ENCODE measurements at regions not wholly inside any gene's neighbourhood (a gene's known extent, or its start where the extent isn't known, plus 50 kb on each side); places are given as distances from the start of the nearest gene placed in this dataset.

DNA sequence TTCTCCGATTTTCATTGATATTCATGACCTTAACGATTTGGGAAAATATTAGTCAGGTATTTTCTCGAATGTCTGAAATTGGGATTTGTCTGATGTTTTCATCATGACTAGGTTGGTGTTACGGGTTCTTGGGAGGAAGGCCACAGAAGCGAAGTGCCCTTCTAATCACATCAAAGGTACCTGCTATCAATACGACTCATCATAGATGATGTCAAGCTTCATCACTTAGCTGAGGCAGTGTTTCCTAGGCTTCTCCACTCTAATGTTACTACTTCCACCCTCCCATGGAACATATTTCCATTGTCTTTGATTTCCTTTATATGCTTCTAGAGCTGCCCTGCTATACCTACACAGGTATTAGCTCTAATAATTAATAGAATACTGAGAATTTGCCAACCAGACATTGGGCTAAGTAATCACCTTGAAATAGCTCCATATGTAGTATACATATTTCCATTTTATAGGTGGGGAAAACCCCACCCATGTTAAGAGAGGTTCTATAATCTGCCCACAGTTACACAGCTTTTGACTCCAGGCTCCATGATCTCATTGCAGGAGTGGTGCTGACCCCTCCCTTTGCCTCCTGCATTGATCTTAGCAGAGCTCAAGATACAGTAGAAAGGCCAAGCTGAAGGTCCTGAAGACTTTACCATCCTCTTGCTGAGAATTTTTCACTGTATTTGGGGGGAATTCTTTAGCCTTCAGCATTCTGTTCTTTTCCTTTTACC, 238.6 kb upstream of the ADAMTSL1 start:
- H3K4me1 ChIP-seq (ENCODE audit: control insufficient read depth in 1 of 2, insufficient read depth in 2 of 2, low read length in 2 of 2): peaks cover 0 to 7% of the 10 kb centered on the region in 2 donors
- no peaks in the 10 kb centered on the region for H3K9me3 ChIP-seq (ENCODE audit: control insufficient read depth in 1 of 2, low read length in 2 of 2)
- H3K36me3 ChIP-seq (ENCODE audit: control insufficient read depth in 1 of 2, insufficient read depth in 2 of 2, low read length in 2 of 2): no peaks in the 10 kb centered on the region
- H3K27ac ChIP-seq (ENCODE audit: low read length): no peak overlapping the region
- H3K4me3 ChIP-seq (ENCODE audit: low read depth in 1 of 2, low read length in 2 of 2): no peak overlapping the region
- no peaks in the 10 kb centered on the region for H3K27me3 ChIP-seq (ENCODE audit: low read depth, low read length)

DNA sequence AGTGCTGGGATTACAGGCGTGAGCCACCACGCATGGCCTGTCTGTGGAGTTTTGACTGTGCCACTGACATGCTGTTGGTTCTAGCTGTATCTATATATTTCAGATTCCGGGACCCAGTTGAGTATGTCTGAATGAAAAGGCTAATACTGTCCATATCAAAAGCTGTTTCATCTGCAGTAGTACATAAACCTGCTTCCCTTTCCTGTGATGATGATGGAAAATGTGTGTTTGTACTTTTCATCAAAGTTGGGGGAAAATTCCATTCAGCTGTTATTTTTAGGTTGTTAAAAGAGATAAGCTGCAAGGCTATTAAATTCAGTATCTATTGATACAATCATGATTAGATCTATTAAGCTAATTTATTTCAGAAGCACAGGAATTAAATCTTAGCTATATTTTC, 237.6 kb upstream of the ADAMTSL1 start:
- H3K4me3 ChIP-seq (ENCODE audit: low read depth in 1 of 2, low read length in 2 of 2): no peak overlapping the region
- H3K27me3 ChIP-seq (ENCODE audit: low read depth, low read length): no peaks in the 10 kb centered on the region
- H3K36me3 ChIP-seq (ENCODE audit: control insufficient read depth in 1 of 2, insufficient read depth in 2 of 2, low read length in 2 of 2): no peaks in the 10 kb centered on the region
- H3K9me3 ChIP-seq (ENCODE audit: control insufficient read depth in 1 of 2, low read length in 2 of 2): no peaks in the 10 kb centered on the region
- H3K4me1 ChIP-seq (ENCODE audit: control insufficient read depth in 1 of 2, insufficient read depth in 2 of 2, low read length in 2 of 2): peaks cover 0 to 7% of the 10 kb centered on the region in 2 donors
- no peak overlapping the region for H3K27ac ChIP-seq (ENCODE audit: low read length)

DNA sequence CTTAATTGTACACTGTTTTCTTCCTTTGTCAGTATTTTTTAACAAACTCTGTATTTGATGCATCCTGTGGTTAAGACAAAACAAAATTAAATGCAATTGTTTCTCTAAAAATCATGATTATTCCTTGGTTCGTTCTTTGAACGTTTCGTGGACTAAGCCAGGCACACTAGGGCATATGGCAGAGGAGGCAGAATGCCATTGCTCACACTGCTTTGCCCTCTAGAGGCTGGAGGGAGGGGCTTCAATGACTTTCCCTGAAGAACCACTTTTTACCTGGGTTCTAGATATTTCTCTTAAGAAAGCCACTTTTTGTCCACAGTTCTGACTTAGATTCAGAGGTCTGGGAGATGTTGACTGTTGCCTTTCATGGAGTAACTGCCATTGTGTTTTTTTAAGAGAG, 236.2 kb upstream of the ADAMTSL1 start:
- H3K27ac ChIP-seq (ENCODE audit: low read length): no peak overlapping the region
- no peaks in the 10 kb centered on the region for H3K9me3 ChIP-seq (ENCODE audit: control insufficient read depth in 1 of 2, low read length in 2 of 2)
- H3K4me3 ChIP-seq (ENCODE audit: low read depth in 1 of 2, low read length in 2 of 2): no peak overlapping the region
- peaks cover 0 to 7% of the 10 kb centered on the region in 2 donors for H3K4me1 ChIP-seq (ENCODE audit: control insufficient read depth in 1 of 2, insufficient read depth in 2 of 2, low read length in 2 of 2)
- no peaks in the 10 kb centered on the region for H3K36me3 ChIP-seq (ENCODE audit: control insufficient read depth in 1 of 2, insufficient read depth in 2 of 2, low read length in 2 of 2)
- H3K27me3 ChIP-seq (ENCODE audit: low read depth, low read length): no peaks in the 10 kb centered on the region

DNA sequence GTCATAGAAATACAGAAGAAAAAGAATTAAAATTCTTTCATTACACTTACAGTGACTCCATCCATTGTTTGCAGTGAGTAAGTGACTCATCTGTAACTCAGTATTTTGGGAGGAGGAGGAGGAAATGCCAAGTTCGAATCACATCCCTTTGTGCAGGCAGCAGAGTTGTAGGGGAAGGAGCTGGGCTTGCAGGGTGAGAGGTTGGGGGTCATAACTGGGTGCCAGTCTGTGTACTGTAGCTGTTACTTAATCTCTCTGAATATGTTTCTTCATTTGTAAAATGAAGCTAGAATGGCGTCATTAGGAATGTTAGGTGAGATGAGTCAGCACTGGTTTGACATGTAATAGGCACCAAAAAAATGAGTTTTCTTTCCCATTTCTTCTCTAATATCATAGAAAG, 235.7 kb upstream of the ADAMTSL1 start:
- no peaks in the 10 kb centered on the region for H3K9me3 ChIP-seq (ENCODE audit: control insufficient read depth in 1 of 2, low read length in 2 of 2)
- H3K36me3 ChIP-seq (ENCODE audit: control insufficient read depth in 1 of 2, insufficient read depth in 2 of 2, low read length in 2 of 2): no peaks in the 10 kb centered on the region
- no peak overlapping the region for H3K27ac ChIP-seq (ENCODE audit: low read length)
- H3K4me1 ChIP-seq (ENCODE audit: control insufficient read depth in 1 of 2, insufficient read depth in 2 of 2, low read length in 2 of 2): peaks cover 0 to 7% of the 10 kb centered on the region in 2 donors
- no peaks in the 10 kb centered on the region for H3K27me3 ChIP-seq (ENCODE audit: low read depth, low read length)
- H3K4me3 ChIP-seq (ENCODE audit: low read depth in 1 of 2, low read length in 2 of 2): no peak overlapping the region

DNA sequence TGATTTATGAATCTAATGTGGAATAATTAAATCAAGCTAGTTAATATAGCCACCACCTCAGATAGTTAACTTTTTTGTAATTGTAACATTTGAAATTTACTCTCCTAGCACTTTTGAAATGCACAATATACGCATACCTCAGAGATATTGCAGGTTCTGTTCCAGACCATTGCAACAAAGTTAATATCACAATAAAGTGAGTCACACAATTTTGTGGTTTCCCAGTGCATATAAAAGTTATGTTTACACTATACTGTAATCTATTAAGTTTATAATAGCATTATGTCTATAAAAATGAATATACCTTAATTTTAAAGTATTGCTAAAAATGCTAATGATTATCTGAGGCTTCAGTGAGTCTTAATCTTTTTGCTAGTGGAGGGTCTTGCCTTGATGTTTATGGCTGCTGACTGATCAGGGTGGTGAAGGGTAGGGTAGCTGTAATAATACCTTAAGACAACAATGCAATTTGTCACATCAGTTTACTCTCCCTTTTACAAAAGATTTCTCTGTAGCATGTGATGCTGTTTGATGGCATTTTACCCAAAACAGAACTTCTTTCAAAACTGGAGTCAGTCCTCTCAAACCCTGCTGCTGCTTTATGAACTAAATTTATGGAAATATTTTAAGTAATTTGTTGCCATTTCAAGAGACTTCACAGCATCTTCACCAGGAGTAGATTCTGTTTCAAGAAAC, 235.1 kb upstream of the ADAMTSL1 start:
- H3K9me3 ChIP-seq (ENCODE audit: control insufficient read depth in 1 of 2, low read length in 2 of 2): no peaks in the 10 kb centered on the region
- H3K27me3 ChIP-seq (ENCODE audit: low read depth, low read length): no peaks in the 10 kb centered on the region
- H3K4me1 ChIP-seq (ENCODE audit: control insufficient read depth in 1 of 2, insufficient read depth in 2 of 2, low read length in 2 of 2): peaks cover 0 to 7% of the 10 kb centered on the region in 2 donors
- H3K27ac ChIP-seq (ENCODE audit: low read length): no peak overlapping the region
- H3K4me3 ChIP-seq (ENCODE audit: low read depth in 1 of 2, low read length in 2 of 2): no peak overlapping the region
- H3K36me3 ChIP-seq (ENCODE audit: control insufficient read depth in 1 of 2, insufficient read depth in 2 of 2, low read length in 2 of 2): no peaks in the 10 kb centered on the region

DNA sequence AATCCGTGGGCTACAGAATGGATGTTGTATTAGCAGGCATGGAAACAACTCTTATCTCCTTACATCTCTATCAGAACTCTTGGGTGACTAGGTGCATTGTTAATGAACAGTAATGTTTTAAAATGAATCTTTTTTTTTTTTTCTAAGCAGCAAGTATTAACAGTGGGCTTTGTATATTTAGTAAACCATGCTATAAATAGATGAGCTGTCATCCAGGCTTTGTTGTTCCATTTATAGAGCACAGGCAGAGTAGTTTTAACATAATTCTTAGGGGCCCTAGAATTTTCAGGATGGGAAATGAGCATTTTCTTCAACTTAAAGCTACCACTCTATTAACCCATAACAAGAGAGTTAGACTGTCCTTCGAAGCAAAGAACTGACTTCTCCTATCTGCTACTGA, 233.7 kb upstream of the ADAMTSL1 start:
- H3K36me3 ChIP-seq (ENCODE audit: control insufficient read depth in 1 of 2, insufficient read depth in 2 of 2, low read length in 2 of 2): no peaks in the 10 kb centered on the region
- H3K27ac ChIP-seq (ENCODE audit: low read length): no peak overlapping the region
- no peaks in the 10 kb centered on the region for H3K27me3 ChIP-seq (ENCODE audit: low read depth, low read length)
- no peaks in the 10 kb centered on the region for H3K9me3 ChIP-seq (ENCODE audit: control insufficient read depth in 1 of 2, low read length in 2 of 2)
- H3K4me1 ChIP-seq (ENCODE audit: control insufficient read depth in 1 of 2, insufficient read depth in 2 of 2, low read length in 2 of 2): peaks cover 0 to 7% of the 10 kb centered on the region in 2 donors
- no peak overlapping the region for H3K4me3 ChIP-seq (ENCODE audit: low read depth in 1 of 2, low read length in 2 of 2)

DNA sequence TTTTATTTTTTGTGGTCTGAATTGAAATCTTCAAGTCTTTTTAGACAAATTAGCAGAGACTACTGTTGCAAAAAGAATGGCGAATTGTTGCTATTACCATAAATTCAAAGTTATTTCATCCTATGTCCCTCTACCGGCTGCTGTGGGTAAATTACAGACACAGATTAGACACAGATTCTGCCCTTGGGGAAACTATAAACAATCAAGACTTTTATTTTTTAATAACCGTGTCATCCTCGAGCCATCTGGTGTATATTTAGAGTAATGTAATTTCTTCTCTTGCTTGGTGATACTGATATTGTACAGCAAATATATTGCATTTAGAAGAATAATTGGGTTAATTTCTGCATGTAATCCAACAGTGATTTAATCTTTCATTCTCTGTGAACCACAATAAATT, 228.0 kb upstream of the ADAMTSL1 start:
- Histone ChIP-seq H3K27ac (ENCODE audit: low read length) (no peak overlapping the region), H3K4me1 (ENCODE audit: control insufficient read depth in 1 of 2, insufficient read depth in 2 of 2, low read length in 2 of 2) (no peaks in the 10 kb centered on the region)

DNA sequence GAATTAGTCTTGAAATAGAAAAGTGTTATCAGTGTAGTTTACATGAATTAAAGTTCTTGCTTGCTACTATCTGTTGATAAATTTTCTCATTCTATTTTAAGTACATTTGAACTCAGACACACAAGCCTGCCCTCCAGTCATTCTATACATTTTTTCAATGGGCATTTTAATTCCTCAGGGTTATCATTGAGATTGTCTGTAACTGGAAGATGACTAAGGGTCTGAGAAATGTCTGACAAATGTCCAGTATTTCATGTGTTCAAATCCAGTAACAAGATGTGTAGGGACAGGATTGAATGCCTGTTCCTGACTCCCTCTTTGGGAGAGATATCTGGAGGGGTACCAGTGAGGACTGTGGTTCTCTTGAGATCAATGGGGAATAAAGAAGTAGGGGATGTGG, 223.9 kb upstream of the ADAMTSL1 start:
- no peaks in the 10 kb centered on the region for H3K4me1 ChIP-seq (ENCODE audit: control insufficient read depth in 1 of 2, insufficient read depth in 2 of 2, low read length in 2 of 2)
- H3K4me3 ChIP-seq (ENCODE audit: low read depth in 1 of 2, low read length in 2 of 2): no peak overlapping the region
- no peak overlapping the region for H3K27ac ChIP-seq (ENCODE audit: low read length)
- H3K9me3 ChIP-seq (ENCODE audit: control insufficient read depth in 1 of 2, low read length in 2 of 2): no peaks in the 10 kb centered on the region
- H3K36me3 ChIP-seq (ENCODE audit: control insufficient read depth in 1 of 2, insufficient read depth in 2 of 2, low read length in 2 of 2): no peaks in the 10 kb centered on the region
- H3K27me3 ChIP-seq (ENCODE audit: low read depth, low read length): no peaks in the 10 kb centered on the region

More for the DNA sequence above, 228.0 kb upstream of the ADAMTSL1 start:
- no peak overlapping the region for H3K4me3 ChIP-seq (ENCODE audit: low read depth in 1 of 2, low read length in 2 of 2)
- H3K36me3 ChIP-seq (ENCODE audit: control insufficient read depth in 1 of 2, insufficient read depth in 2 of 2, low read length in 2 of 2): no peaks in the 10 kb centered on the region
- H3K9me3 ChIP-seq (ENCODE audit: control insufficient read depth in 1 of 2, low read length in 2 of 2): no peaks in the 10 kb centered on the region
- H3K27me3 ChIP-seq (ENCODE audit: low read depth, low read length): no peaks in the 10 kb centered on the region

DNA sequence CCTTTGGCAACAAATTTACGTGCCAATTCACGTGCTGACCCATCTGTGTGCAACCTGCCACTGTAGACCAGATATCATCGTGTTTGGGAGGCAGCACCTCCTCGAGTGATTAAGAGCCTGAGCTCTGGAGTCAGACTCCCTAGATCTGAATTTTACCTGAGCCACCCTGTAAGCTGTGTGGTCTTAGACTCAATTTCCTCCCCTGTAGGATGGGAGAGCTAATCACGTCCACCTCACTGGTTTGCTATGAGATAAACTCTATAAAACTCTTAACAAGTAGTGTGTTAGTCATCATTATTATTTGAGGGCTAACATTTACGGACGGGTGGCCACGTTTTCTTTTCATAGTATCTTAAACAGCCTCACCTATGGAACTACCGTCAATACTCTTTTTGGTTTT, 220.0 kb upstream of the ADAMTSL1 start:
- Histone ChIP-seq H3K9me3 (ENCODE audit: control insufficient read depth in 1 of 2, low read length in 2 of 2) (no peaks in the 10 kb centered on the region), H3K27ac (ENCODE audit: low read length) (no peak overlapping the region), H3K4me1 (ENCODE audit: control insufficient read depth in 1 of 2, insufficient read depth in 2 of 2, low read length in 2 of 2) (peaks cover 0 to 3% of the 10 kb centered on the region in 2 donors), H3K36me3 (ENCODE audit: control insufficient read depth in 1 of 2, insufficient read depth in 2 of 2, low read length in 2 of 2) (no peaks in the 10 kb centered on the region), H3K4me3 (ENCODE audit: low read depth in 1 of 2, low read length in 2 of 2) (no peak overlapping the region), H3K27me3 (ENCODE audit: low read depth, low read length) (no peaks in the 10 kb centered on the region)

DNA sequence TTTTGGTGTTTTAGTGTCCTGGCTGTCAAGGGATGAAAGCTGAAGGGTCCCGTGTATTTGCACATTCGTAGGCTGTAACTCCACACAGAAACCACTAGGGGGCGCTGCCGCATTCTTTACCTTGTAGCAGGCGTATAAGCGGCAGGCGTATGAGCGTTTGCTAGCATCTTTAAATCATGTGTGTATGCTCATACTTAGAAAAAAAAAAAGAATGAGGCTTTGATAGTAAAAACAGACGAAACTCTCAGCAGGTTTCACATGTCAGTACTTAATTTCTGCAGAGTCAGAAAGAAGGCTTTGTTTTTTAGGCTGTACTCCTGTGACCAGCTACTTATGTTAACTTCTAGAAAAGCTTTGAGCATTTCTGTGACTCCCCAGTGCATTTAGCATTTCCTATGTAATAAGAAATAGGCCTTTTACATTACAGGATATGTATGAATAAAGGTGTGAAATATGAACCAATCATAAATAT, 218.8 kb upstream of the ADAMTSL1 start:
- H3K27ac ChIP-seq (ENCODE audit: low read length): no peak overlapping the region
- no peak overlapping the region for H3K4me3 ChIP-seq (ENCODE audit: low read depth in 1 of 2, low read length in 2 of 2)
- H3K4me1 ChIP-seq (ENCODE audit: control insufficient read depth in 1 of 2, insufficient read depth in 2 of 2, low read length in 2 of 2): peaks cover 0 to 3% of the 10 kb centered on the region in 2 donors
- no peaks in the 10 kb centered on the region for H3K27me3 ChIP-seq (ENCODE audit: low read depth, low read length)
- H3K36me3 ChIP-seq (ENCODE audit: control insufficient read depth in 1 of 2, insufficient read depth in 2 of 2, low read length in 2 of 2): no peaks in the 10 kb centered on the region
- H3K9me3 ChIP-seq (ENCODE audit: control insufficient read depth in 1 of 2, low read length in 2 of 2): no peaks in the 10 kb centered on the region

DNA sequence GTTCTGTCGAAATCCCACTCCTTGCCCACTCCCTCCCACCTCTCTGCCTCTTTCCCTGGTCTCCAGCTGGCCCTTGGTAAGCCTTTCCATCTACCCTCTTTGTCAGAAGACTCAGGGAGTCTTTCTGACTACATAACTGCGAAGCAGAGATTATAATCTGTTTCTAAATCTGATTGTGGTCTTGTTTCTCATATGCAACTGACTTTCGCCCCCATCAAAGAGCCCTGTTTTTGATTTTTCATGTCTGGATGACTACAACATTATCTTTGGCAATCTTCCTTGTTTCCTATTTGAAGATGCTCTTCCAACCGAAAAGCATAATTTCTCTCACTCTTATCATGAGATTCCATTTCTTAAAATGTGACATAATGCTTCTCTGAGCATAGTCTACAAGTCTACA, 218.2 kb upstream of the ADAMTSL1 start:
- H3K27me3 ChIP-seq (ENCODE audit: low read depth, low read length): no peaks in the 10 kb centered on the region
- no peak overlapping the region for H3K27ac ChIP-seq (ENCODE audit: low read length)
- no peaks in the 10 kb centered on the region for H3K36me3 ChIP-seq (ENCODE audit: control insufficient read depth in 1 of 2, insufficient read depth in 2 of 2, low read length in 2 of 2)
- H3K4me1 ChIP-seq (ENCODE audit: control insufficient read depth in 1 of 2, insufficient read depth in 2 of 2, low read length in 2 of 2): peaks cover 0 to 3% of the 10 kb centered on the region in 2 donors
- H3K4me3 ChIP-seq (ENCODE audit: low read depth in 1 of 2, low read length in 2 of 2): no peak overlapping the region
- H3K9me3 ChIP-seq (ENCODE audit: control insufficient read depth in 1 of 2, low read length in 2 of 2): no peaks in the 10 kb centered on the region

Data from muscle layer of duodenum (tissue), 2 donors.